Endothelial cell of umbilical vein (primary cell): ENCODE measurements at regions not wholly inside any gene's neighbourhood (a gene's known extent, or its start where the extent isn't known, plus 50 kb on each side); places are given as distances from the start of the nearest gene placed in this dataset.

Source experiments
- BruUV-seq: library from RNA; stranded (reverse); fragments of 400-500 nt; replicated peaks from 2 replicates; lab custom pipeline; 2021; lab: Mats Ljungman, UMichigan
- CTCF ChIA-PET: fragments of 300-600, 350-600 bp; sonication (Branson Sonifier 250); formaldehyde crosslinking; loops from one replicate; lab custom pipeline; 2021; ENCODE audit warnings: antibody characterized with exemption, inconsistent platforms; lab: Charles Lee
- POLR2A ChIA-PET: fragments of 300-600, 350-600 bp; sonication (Branson Sonifier 250); formaldehyde crosslinking; loops from one replicate; lab custom pipeline; 2021; ENCODE audit warnings: antibody characterized with exemption, inconsistent platforms; lab: Charles Lee
- DNase-seq: peaks from one replicate; pipeline ENCODE4 v3.0.0-alpha.2; 2011; ENCODE audit warnings: low read depth, low spot score
- FAIRE-seq: peaks from 2 replicates; lab custom pipeline; 2011; peaks lifted over from hg19 to GRCh38; lab: Jason Lieb, UNC
- H2AFZ ChIP-seq: 2 replicates; pipeline ENCODE4 v1.6.0; 2012; ENCODE audit warnings: low read depth, low read length, control low read depth, inconsistent platforms
- H3K27ac ChIP-seq: 2 replicates; pipeline ENCODE4 v1.5.1; 2011; ENCODE audit warnings: low read depth, mild to moderate bottlenecking, control low read depth, low read length, moderate library complexity; ENCODE audit not compliant: insufficient read depth
- H3K27me3 ChIP-seq, 2 experiments: 2 replicates each; pipeline versions ENCODE4 v1.6.0 to v1.6.1; 2011; ENCODE audit warnings: low read length in 2 of 2, mixed read lengths in 1 of 2; ENCODE audit not compliant: control insufficient read depth in 2 of 2, insufficient read depth in 2 of 2
- H3K36me3 ChIP-seq, 2 experiments: 2 replicates in 1 of 2; 3 replicates in 1 of 2; pipeline ENCODE4 v1.5.1; 2011; ENCODE audit warnings: low read length in 2 of 2, mild to moderate bottlenecking in 1 of 2, moderate library complexity in 1 of 2; ENCODE audit not compliant: control insufficient read depth in 2 of 2, insufficient read depth in 2 of 2; ENCODE audit errors: extremely low read depth in 1 of 2
- H3K4me1 ChIP-seq: 3 replicates; pipeline ENCODE4 v1.5.1; 2011; ENCODE audit warnings: mild to moderate bottlenecking, low read length; ENCODE audit not compliant: control insufficient read depth, insufficient read depth; ENCODE audit errors: extremely low read depth
- H3K4me2 ChIP-seq: 2 replicates; pipeline ENCODE4 v1.6.1; 2011; ENCODE audit warnings: low read length, control low read depth, mixed read lengths; ENCODE audit not compliant: insufficient read depth
- H3K4me3 ChIP-seq, 3 experiments: fragments of 200-600 bp in 1 of 3; sonication (generic), shearing (Covaris generic) in 1 of 3; replicated peaks in 1 of 3; 2 replicates each; pipeline ENCODE4 v1.5.1; 2011 to 2016; ENCODE audit warnings: control low read depth in 3 of 3, low read length in 3 of 3, mild to moderate bottlenecking in 2 of 3, inconsistent platforms in 1 of 3, low read depth in 1 of 3, moderate library complexity in 1 of 3; ENCODE audit not compliant: insufficient read depth in 1 of 3
- H3K79me2 ChIP-seq: 2 replicates; pipeline ENCODE4 v1.6.0; 2012; ENCODE audit warnings: low read length, inconsistent platforms; ENCODE audit not compliant: control insufficient read depth, insufficient read depth
- H3K9ac ChIP-seq: replicated peaks from 2 replicates; pipeline ENCODE3; 2011; ENCODE audit warnings: low read length, control low read depth; ENCODE audit not compliant: insufficient read depth; ENCODE audit errors: extremely low read depth
- H3K9me1 ChIP-seq: replicated peaks from 3 replicates; pipeline ENCODE4 v1.6.0; 2011; ENCODE audit warnings: mild to moderate bottlenecking, low read length; ENCODE audit not compliant: control insufficient read depth, insufficient read depth; ENCODE audit errors: extremely low read depth
- H3K9me3 ChIP-seq: replicated peaks from 2 replicates; pipeline ENCODE4 v1.5.1; 2012; ENCODE audit warnings: low read length, inconsistent platforms; ENCODE audit not compliant: control insufficient read depth, insufficient read depth
- H4K20me1 ChIP-seq: replicated peaks from 2 replicates; pipeline ENCODE3; 2011; ENCODE audit warnings: mild to moderate bottlenecking, low read length; ENCODE audit not compliant: control insufficient read depth, insufficient read depth; ENCODE audit errors: extremely low read depth
- EZH2 ChIP-seq: IDR thresholded peaks from 2 replicates; pipeline ENCODE4 v1.6.1; 2012; ENCODE audit warnings: borderline replicate concordance, low read depth, mild to moderate bottlenecking, moderate library complexity, low read length, inconsistent platforms; ENCODE audit not compliant: severe bottlenecking
- FOS ChIP-seq: IDR thresholded peaks from 2 replicates; pipeline ENCODE4 v1.6.1; 2011; ENCODE audit warnings: mild to moderate bottlenecking, low read length, moderate library complexity, borderline replicate concordance; ENCODE audit not compliant: insufficient read depth
- GATA2 ChIP-seq: IDR thresholded peaks from 2 replicates; pipeline ENCODE4 v1.7.0; 2011; ENCODE audit warnings: low read depth, mild to moderate bottlenecking, moderate library complexity, mixed read lengths, low read length; ENCODE audit not compliant: insufficient read length, insufficient read depth
- JUN ChIP-seq: IDR thresholded peaks from 2 replicates; pipeline ENCODE4 v1.6.1; 2011; ENCODE audit warnings: borderline replicate concordance, low read depth; ENCODE audit not compliant: insufficient read length, insufficient read depth
- MYC ChIP-seq: IDR thresholded peaks from one replicate; pipeline ENCODE4 v1.6.1; 2011; ENCODE audit warnings: mild to moderate bottlenecking, low read depth, low read length
- POLR2A ChIP-seq: IDR thresholded peaks from 2 replicates; pipeline ENCODE4 v1.6.1; 2012; ENCODE audit warnings: low read depth, mild to moderate bottlenecking, control low read depth, low read length
- POLR2AphosphoS5 ChIP-seq: IDR thresholded peaks from 2 replicates; pipeline ENCODE4 v1.6.1; 2012; ENCODE audit warnings: low read depth, mild to moderate bottlenecking, control low read depth, low read length, moderate library complexity; ENCODE audit not compliant: insufficient read depth
- dilution Hi-C: fragments of 300-500 bp; cut with MboI; formaldehyde crosslinking; loops from one replicate; pipeline ENCODE4 v1.15.0; 2019; ENCODE audit warnings: low sequenced_read_pairs; ENCODE audit not compliant: extremely low pct_ligation_motif_present
- intact Hi-C: fragments of 100-400 bp; cut with micrococcal nuclease; formaldehyde crosslinking; loops from one replicate; pipeline ENCODE4 v1.10.0; 2022
- TF ChIP-seq, protein P1 (sequence below): IDR thresholded peaks from 2 replicates; pipeline ENCODE4 v1.6.1; 2011; ENCODE audit not compliant: insufficient read depth, insufficient read length
- TF ChIP-seq, protein P2 (sequence below), 2 donors: IDR thresholded peaks; 1 replicate in 1 of 2; 2 replicates in 1 of 2; pipeline ENCODE4 v1.5.1; 2011; ENCODE audit warnings: low read length in 2 of 2, mild to moderate bottlenecking in 2 of 2, moderate library complexity in 2 of 2, control low read depth in 1 of 2, inconsistent platforms in 1 of 2, low read depth in 1 of 2; ENCODE audit not compliant: insufficient read depth in 1 of 2; ENCODE audit errors: extremely low read depth in 1 of 2

DNA sequence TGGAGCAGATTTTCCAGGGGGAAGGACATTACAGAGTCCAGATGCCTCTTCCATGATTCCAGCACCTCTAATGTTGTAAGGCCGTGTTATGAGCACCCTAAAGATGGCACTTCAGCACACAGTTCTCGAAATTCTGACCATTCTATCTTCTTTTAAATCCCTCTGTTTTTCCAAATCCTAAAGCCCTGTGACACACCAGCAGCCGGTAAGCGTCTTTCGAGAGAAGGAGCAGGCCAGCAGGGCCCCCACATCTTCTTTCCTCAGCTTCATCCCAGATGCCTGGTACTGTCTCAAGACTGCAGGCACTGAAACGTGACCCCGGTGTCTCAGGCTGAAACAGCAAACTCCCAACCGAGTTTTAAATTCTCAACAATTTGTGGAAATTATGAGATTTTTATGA, 211.6 kb upstream of the FOXQ1 start:
- H3K79me2 ChIP-seq: no peaks in the 10 kb centered on the region
- no peak overlapping the region for H3K27ac ChIP-seq
- no peaks in the 10 kb centered on the region for H3K27me3 ChIP-seq
- ChIA-PET POLR2A (no interaction called here), CTCF (no interaction called here)
- H3K9me3 ChIP-seq: peaks cover 2% of the 10 kb centered on the region
- DNase-seq: no peak
- H3K4me3 ChIP-seq: no peak overlapping the region
- intact Hi-C loops (no loop called here), dilution Hi-C loops (no loop called here)
- no peak overlapping the region for H2AFZ ChIP-seq
- no peak overlapping the region for H3K9ac ChIP-seq
- H4K20me1 ChIP-seq: no peaks in the 10 kb centered on the region
- no peak overlapping the region for H3K4me2 ChIP-seq
- H3K36me3 ChIP-seq: no peaks in the 10 kb centered on the region
- no peaks in the 10 kb centered on the region for H3K4me1 ChIP-seq
- no peaks in the 10 kb centered on the region for H3K9me1 ChIP-seq
- no peak for FAIRE-seq
- BruUV-seq: no TSS peak
- TF ChIP-seq EZH2 (no peak), MYC (no peak), POLR2AphosphoS5 (no peak), JUN (no peak), FOS (no peak), GATA2 (no peak), POLR2A (no peak)
- TF ChIP-seq, protein P1, sequence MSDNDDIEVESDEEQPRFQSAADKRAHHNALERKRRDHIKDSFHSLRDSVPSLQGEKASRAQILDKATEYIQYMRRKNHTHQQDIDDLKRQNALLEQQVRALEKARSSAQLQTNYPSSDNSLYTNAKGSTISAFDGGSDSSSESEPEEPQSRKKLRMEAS: no peak
- TF ChIP-seq, protein P2, sequence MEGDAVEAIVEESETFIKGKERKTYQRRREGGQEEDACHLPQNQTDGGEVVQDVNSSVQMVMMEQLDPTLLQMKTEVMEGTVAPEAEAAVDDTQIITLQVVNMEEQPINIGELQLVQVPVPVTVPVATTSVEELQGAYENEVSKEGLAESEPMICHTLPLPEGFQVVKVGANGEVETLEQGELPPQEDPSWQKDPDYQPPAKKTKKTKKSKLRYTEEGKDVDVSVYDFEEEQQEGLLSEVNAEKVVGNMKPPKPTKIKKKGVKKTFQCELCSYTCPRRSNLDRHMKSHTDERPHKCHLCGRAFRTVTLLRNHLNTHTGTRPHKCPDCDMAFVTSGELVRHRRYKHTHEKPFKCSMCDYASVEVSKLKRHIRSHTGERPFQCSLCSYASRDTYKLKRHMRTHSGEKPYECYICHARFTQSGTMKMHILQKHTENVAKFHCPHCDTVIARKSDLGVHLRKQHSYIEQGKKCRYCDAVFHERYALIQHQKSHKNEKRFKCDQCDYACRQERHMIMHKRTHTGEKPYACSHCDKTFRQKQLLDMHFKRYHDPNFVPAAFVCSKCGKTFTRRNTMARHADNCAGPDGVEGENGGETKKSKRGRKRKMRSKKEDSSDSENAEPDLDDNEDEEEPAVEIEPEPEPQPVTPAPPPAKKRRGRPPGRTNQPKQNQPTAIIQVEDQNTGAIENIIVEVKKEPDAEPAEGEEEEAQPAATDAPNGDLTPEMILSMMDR (IDR thresholded peaks at IDR 0.05; ENCODE audit: extremely low read depth in 1 of 2, insufficient read depth in 1 of 2, low read depth in 1 of 2, low read length in 2 of 2): no peak
